Heart left ventricle (tissue), 13 donors: ENCODE measurements at regions not wholly inside any gene's neighbourhood (a gene's known extent, or its start where the extent isn't known, plus 50 kb on each side); places are given as distances from the start of the nearest gene placed in this dataset.

Experiments
- CTCF ChIP-seq, 12 donors: fragments of 200-600 bp; sonication (generic) in 4 of 12; IDR thresholded peaks; one replicate each; pipeline versions ENCODE4 v1.5.0 to v1.8.0; 2018 to 2022; ENCODE audit warnings: antibody characterized with exemption in 12 of 12, mild to moderate bottlenecking in 5 of 12
- POLR2A ChIP-seq, 2 donors: fragments of 450-650 bp; IDR thresholded peaks; one replicate each; pipeline ENCODE4 v1.6.1; 2017; ENCODE audit warnings: antibody characterized with exemption in 2 of 2, mild to moderate bottlenecking in 2 of 2, moderate library complexity in 2 of 2
- donor health status: ischemic (EF 13 %, LVEDD 7.1; RV severe dilation, severe dysfunction).
- donor health status: DM: no; HTN: yes; CAD: no.
- donor health status: DM: no; HTN: no; CAD: no.
- donor health status: ischemic (EF 25% LVEDD 6.9; RV normal size, moderate dysfunction).
- donor health status: ischemic (EF 25% LVEDD 5.7; RV mildly dilated, moderate dysfunction).
- donor health status: ischemic (EF 35%, LVEDD 5.7; RV mildly dilated, moderate dysfunction).
- donor health status: nonischemic (EF 11% LVEDD 7.7; RV severe dilation, severe dysfunction).
- donor health status: DM: yes; HTN: yes; CAD: no.
- donor health status: PGD.
- donor health status: ischemic (EF 29% LVEDD 5.4; RV normal size, mild dysfunction).
- donor health status: nonischemic (EF 23%, LVEDD 6.1; RV moderate dilation, normal function).

- TF ChIP-seq CTCF (IDR thresholded peaks at IDR 0.05), result no peak
- no peak for TF ChIP-seq POLR2A (IDR thresholded peaks at IDR 0.05)
Measured at GRCh38 chr20:59468831-59469230, 135.5 kb upstream of the PHACTR3 start.
